BJ (cell line): ENCODE measurements at regions not wholly inside any gene's neighbourhood (a gene's known extent, or its start where the extent isn't known, plus 50 kb on each side); places are given as distances from the start of the nearest gene placed in this dataset.

Experiments used
- CTCF ChIA-PET: fragments of 350-600 bp; formaldehyde crosslinking; extraction: SDS; loops from one replicate; lab custom pipeline; 2021; ENCODE audit warnings: antibody characterized with exemption, inconsistent platforms; lab: Yijun Ruan, JAX
- POLR2A ChIA-PET: fragments of 300-600 bp; sonication (Branson Sonifier 250); formaldehyde crosslinking; extraction: SDS; loops from one replicate; lab custom pipeline; 2021; ENCODE audit warnings: antibody characterized with exemption; lab: Charles Lee
- DNase-seq: peaks from one replicate; pipeline ENCODE4 v3.0.0-alpha.2; 2011; ENCODE audit warnings: low read depth
- H3K27me3 ChIP-seq: 2 replicates; pipeline ENCODE4 v1.6.0; 2011; ENCODE audit warnings: low read length; ENCODE audit not compliant: control insufficient read depth, insufficient read depth
- H3K36me3 ChIP-seq: 2 replicates; pipeline ENCODE4 v1.5.1; 2011; ENCODE audit warnings: low read length; ENCODE audit not compliant: control insufficient read depth, insufficient read depth
- H3K4me3 ChIP-seq: 2 replicates; pipeline ENCODE4 v1.5.1; 2011; ENCODE audit warnings: low read depth, mild to moderate bottlenecking, control low read depth, low read length
- TF ChIP-seq, protein P1 (sequence below): IDR thresholded peaks from 2 replicates; pipeline ENCODE4 v1.5.1; 2011; ENCODE audit warnings: low read depth, mild to moderate bottlenecking, control low read depth, inconsistent platforms, low read length, moderate library complexity; ENCODE audit not compliant: insufficient read depth

GRCh38 chr17:77843896-77844295 lies 114.6 kb upstream of the TNRC6C start:
- DNase-seq = no peak
- POLR2A ChIA-PET = no interaction called here
- CTCF ChIA-PET = interaction anchor here (1.3 kb wide), 1 partner anchor 9 kb away, joined by 3 read pairs; no protein-coding TSS in a partner anchor
- Histone ChIP-seq H3K27me3 (no peaks in the 10 kb centered on the region), H3K36me3 (no peaks in the 10 kb centered on the region), H3K4me3 (no peak overlapping the region)
- TF ChIP-seq, protein P1, sequence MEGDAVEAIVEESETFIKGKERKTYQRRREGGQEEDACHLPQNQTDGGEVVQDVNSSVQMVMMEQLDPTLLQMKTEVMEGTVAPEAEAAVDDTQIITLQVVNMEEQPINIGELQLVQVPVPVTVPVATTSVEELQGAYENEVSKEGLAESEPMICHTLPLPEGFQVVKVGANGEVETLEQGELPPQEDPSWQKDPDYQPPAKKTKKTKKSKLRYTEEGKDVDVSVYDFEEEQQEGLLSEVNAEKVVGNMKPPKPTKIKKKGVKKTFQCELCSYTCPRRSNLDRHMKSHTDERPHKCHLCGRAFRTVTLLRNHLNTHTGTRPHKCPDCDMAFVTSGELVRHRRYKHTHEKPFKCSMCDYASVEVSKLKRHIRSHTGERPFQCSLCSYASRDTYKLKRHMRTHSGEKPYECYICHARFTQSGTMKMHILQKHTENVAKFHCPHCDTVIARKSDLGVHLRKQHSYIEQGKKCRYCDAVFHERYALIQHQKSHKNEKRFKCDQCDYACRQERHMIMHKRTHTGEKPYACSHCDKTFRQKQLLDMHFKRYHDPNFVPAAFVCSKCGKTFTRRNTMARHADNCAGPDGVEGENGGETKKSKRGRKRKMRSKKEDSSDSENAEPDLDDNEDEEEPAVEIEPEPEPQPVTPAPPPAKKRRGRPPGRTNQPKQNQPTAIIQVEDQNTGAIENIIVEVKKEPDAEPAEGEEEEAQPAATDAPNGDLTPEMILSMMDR = no peak

DNA sequence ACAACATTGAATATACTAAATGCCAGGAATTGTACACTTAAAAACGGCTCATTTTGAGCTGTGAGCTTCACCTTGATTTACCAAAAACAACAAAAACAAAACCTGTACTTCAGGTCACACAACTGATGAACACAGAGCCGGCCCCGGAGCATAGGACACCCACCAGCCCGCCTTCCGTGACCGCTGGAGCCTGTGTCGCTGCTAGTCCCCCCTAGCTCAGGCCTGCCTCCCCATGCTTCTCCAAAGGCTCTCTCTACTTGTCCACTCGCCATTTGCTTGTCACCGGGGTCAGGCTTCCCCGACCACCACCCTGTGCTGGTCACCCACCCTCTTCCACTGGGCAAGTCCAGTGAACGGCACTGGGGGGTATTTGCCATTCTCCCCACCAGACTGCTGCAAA lies 113.8 kb upstream of the TNRC6C start:
- ChIA-PET CTCF (interaction anchor here (1.0 to 1.3 kb wide), 2 partner anchors 10 to 169 kb away, joined by 3 read pairs; no protein-coding TSS in a partner anchor), POLR2A (no interaction called here)
- Histone ChIP-seq H3K27me3 (no peaks in the 10 kb centered on the region), H3K4me3 (no peak overlapping the region), H3K36me3 (no peaks in the 10 kb centered on the region)
- TF ChIP-seq, protein P1 = no peak
- DNase-seq = no peak

- TF ChIP-seq, protein P1 = no peak
- ChIA-PET POLR2A (no interaction called here), CTCF (interaction anchor here (1.5 kb wide), 1 partner anchor 19 kb away, joined by 3 read pairs; no protein-coding TSS in a partner anchor)
- Histone ChIP-seq H3K36me3 (no peaks in the 10 kb centered on the region), H3K4me3 (no peak overlapping the region), H3K27me3 (no peaks in the 10 kb centered on the region)
- no peak for DNase-seq
Observed at GRCh38 chr17:77845541-77846225, 112.8 kb upstream of the TNRC6C start.

GRCh38 chr17:77846531-77847085 lies 111.9 kb upstream of the TNRC6C start:
- CTCF ChIA-PET = interaction anchor here (1.5 kb wide), 1 partner anchor 20 kb away, joined by 3 read pairs; no protein-coding TSS in a partner anchor
- Histone ChIP-seq H3K36me3 (no peaks in the 10 kb centered on the region), H3K27me3 (no peaks in the 10 kb centered on the region), H3K4me3 (no peak overlapping the region)
- POLR2A ChIA-PET = no interaction called here
- DNase-seq = no peak
- TF ChIP-seq, protein P1 = no peak

GRCh38 chr17:77847221-77848085 lies 111.0 kb upstream of the TNRC6C start:
- TF ChIP-seq, protein P1 = no peak
- CTCF ChIA-PET = no interaction called here
- no peak for DNase-seq
- H3K36me3 ChIP-seq = no peaks in the 10 kb centered on the region
- POLR2A ChIA-PET = no interaction called here
- no peak overlapping the region for H3K4me3 ChIP-seq
- no peaks in the 10 kb centered on the region for H3K27me3 ChIP-seq
